ENCODE measurements at regions not wholly inside any gene's neighbourhood (a gene's known extent, or its start where the extent isn't known, plus 50 kb on each side); places are given as distances from the start of the nearest gene placed in this dataset.
"Not testable (repeated sequence)": the region's sequence is repeated elsewhere in the genome, so short reads cannot be mapped to it uniquely, and the experiment has no call there.

DNA sequence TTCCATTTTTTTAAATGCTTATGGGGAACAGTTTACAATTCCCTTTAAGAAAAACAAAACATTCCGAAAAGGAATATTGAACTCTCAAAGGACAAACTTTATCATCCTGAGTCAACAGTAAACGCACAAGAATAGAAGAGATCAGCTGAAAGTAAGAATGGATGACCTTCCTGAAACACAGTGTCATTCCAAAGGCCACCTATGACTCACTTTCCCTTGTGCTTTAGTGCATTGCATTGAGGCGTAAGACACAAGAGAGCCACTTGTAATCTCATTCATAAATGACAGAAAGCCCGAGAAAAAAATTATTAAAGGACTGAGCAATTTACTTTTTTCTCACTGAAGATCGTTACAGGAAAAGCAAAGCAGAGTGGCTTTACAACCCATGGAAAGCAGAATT, 1062.4 kb upstream of the DIAPH2 start:
- DNase-seq = no peak

DNA sequence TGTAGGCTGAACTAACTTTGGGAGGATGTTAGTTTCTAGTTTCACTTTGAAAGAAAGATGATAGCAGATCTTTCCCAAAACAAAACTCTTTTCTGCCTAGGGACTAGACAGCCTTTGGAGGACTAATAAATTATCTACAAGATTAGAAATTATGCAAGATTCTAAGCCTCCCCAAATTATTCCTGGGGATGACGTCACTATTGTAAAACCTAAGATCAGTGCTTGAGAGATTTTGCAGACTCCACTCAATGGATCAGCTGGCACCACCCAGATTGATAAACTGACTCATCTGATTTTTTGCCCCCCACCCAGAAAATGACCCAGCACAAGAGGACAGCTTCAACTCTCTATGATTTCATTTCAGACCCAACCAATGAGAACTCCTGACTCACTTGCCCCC, 1057.9 kb upstream of the DIAPH2 start:
- no peak for DNase-seq

DNA sequence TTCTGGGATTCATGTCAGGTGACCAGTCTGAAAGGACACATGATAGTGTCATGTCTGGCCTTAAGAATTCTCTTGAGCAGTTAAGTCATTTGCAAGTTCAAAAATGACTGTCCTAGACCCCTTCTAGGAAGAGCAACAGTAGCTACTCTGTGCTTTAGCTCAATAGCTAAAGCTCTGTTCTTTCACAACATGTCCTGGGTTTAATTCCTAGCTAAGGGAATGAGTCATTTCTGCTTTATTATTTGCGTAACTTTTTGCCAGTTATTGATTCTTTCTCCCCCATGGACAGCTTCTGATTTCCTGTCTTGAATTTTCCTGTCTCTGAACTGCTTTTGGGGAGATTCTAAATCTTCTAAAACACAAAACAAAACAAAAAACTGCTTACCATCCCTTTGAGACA, 1055.8 kb upstream of the DIAPH2 start:
- DNase-seq = no peak

DNA sequence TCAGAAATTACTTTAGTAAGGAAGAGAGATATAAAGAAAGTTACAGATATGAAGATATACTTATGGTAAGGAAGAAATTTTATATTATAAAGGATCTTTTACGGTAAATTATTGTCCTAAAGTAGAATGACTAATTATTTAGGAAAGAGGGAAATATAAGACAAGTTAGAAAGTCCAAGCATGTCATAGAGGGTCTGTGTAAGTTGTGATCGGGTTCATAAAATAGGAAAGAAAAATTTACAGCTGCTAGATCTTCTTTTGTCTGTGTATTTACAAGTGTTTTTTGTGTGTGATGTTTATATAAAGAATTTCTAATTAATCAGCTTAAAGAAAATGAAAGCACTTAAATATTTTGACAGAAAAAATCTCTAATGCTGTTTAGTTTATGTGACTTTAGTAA, 1054.9 kb upstream of the DIAPH2 start:
- no peak for DNase-seq

DNA sequence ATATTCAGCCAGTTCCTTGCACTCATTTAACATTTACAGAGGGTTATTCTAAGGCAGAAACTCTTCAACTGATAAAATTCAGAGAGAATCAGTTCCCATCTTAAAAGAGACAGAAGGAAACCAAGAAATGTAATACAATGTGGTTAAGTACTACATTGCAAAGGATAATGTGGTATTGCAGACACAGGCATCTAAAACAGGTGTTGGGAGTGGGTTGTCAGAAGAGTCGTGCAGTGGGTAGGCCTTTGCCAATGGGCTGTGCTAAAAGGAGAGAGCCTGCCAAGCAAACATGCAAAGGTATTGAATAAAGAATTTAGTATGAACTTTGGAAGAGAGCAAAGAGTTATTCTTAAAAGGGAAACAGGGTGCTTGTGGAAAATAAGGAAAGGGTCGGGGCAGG, 1044.4 kb upstream of the DIAPH2 start:
- DNase-seq = no peak

DNA sequence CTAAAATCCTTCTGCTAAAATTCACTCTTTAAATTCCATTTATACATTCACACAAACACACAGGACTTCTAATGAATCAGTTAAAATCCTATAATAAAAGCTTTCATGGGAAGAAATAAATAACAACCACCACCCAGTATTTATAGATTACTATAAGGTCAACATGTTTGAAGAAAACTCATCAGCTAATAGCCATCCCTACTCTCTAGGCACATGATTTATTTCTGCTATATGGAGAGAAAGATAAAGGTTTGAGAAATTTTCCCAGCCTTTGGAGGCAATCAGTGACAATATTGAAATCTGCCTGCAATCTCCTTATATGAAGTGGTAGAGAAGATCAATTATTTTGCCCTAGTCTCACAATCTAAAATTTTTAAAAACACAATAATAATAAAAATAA, 1038.9 kb upstream of the DIAPH2 start:
- no peak for DNase-seq

DNA sequence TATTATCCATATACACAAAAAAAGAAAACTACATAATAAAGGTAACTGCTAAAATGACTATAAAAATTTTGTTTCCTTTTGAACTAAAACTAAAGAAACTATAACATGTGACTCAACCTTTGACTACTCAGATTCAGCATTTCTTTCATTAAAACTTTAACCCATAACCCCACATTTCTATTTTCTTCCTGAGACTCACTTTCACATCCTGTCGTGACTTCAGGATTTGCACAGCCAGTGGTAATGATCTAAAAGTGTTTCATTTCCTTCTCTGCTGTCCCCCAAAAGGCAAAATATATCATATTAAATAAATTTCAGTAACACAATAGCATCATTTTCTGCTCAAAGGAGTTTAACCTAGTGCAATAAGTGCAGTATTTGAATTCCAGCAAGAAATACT, 1022.4 kb upstream of the DIAPH2 start:
- DNase-seq = no peak

DNA sequence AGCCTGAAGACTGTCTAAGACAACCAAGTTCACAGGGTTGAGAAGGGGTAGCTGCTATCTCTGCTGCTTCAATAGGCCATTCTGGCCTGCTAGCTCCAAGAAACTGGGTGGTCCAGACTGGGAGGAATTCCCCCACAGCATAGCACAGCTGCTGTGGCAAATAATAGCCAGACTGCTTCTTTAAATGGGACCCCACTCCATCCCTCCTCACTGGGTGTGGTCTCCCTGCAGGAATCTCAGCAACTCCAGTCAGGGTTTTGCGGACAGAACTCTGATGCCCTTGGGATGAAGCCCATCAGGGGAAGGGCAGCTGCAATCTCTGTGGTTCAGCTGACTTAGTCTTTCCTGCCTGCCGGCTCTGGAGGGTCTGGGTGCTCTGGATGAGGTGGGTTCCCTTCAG, 1018.6 kb upstream of the DIAPH2 start:
- DNase-seq = no peak

DNA sequence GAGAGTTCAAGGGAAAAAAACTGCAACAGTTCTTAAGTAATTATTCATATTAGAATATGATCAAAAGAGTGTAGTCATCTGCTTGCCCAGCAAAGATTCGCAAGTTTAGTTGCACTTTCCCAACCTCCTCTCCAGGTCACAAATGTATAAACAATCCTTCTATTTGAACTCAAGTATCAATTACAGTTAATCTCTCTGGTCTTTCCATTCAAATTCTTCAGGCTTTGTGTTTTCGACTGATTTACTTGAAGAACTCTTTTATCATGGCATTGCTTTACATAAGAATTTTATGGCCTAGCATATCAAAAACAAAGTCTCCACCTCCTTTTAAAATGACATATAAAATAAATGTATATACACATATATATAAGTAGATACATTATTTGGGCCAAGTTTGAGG, 1009.6 kb upstream of the DIAPH2 start:
- DNase-seq = no peak

DNA sequence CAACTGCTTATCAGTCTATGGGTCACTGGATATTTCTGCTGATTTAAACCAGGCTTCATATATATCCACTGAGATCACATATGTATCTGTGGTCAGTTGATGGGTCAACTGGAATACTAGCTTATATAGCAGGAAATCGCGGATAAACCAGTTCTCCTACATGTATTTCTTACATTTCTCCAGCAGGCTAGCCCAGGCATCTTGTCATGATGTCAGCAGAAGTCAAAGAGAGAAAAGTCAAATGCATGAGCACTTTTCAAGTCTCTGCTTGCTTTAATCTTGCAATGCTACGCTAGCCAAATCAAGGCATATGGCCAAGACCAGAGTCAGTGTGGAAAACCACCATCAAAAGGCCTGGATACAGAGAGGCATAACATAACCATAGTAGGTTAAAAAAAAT, 1008.8 kb upstream of the DIAPH2 start:
- no peak for DNase-seq

DNA sequence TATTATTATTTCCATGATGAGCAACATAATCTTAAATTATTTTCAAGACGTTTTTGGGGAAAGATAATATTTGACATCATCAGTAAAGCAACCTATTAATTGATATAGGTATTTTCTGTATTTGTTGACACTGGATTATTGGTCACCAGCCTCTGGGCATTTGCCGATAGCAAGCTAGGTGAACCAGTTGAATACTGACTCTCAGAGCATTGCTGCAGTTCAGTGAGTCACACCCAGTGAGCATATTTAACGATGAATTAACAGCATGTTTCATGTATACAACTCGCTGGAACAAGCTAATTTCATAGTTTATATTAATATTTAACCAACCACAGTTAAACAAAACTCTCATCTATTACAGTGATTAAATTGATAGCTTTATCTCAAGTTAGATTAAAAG, 1006.0 kb upstream of the DIAPH2 start:
- DNase-seq = no peak

DNA sequence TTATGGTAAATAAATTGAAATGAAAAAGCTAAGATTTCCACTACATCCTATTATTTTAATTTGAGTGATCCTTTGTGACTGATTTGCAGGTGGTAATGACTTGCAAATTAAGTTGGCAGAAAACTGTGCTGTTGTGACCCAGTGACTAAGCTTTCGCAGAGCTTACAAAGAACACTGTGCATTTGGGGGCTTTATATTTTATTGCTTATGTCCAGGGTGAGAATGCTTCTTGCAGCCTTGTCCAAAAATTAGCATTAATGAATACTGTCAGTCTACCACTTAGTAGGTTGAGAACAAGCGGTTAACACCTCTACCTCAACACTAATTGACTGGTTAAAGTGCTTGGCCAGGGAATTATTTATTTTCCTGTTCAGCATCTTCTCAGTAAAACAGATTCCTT, 991.3 kb upstream of the DIAPH2 start:
- DNase-seq = no peak

DNA sequence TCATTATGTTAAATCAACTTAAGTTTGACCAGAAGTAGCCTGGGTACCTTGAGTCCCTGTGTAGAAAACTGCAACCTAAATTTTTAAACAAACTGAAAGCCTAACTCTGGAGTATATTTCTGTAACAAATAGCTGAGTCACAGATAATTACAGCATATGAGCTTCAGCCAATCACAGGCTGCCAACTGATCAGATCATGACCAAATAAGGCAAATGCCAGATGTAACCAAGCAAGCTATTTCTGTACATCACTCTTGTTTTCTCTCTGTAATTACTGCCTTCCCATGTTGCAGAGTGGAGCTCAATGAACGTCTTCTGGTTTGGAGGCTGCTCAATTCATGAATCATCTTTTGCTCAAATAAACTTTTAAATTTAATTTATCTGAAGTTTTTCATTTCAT, 980.9 kb upstream of the DIAPH2 start:
- no peak for DNase-seq

DNA sequence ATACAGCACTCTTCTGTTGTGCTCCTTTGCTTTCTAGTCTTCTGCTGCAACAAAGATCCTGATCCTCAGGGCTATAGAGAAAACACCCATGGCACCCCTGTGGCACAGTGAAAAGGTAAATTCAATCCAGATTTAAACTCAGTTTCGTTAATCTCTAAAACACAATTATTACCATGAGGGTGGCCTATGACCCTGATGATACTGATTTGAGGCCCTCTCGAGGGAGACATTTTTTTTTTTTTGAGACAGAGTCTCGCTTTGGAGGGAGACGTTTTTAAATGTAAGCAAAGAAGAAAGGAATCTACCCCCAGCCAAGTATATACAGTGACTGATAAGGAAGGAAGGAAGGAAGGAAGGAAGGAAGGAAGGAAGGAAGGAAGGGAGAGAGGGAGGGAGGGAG, 967.8 kb upstream of the DIAPH2 start:
- no peak for DNase-seq

DNA sequence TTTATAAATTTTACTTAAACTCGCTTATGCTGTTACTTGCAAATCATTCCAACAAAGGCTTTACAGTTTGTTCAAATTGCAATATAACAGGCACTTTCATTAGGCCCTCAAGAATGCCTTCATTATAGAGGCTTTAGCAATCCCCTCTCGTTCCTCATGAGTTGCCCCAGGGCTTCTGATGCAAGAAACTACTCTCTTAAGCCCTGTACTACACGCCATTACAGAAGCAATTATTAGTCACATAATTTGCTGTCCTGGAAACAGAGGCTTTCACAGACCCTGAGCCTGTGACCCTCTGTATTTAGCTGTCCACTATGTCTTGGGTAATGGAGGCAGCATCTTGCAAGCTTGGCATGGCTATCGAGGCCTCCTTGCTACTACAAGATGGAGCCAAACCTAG, 965.9 kb upstream of the DIAPH2 start:
- no peak for DNase-seq

DNA sequence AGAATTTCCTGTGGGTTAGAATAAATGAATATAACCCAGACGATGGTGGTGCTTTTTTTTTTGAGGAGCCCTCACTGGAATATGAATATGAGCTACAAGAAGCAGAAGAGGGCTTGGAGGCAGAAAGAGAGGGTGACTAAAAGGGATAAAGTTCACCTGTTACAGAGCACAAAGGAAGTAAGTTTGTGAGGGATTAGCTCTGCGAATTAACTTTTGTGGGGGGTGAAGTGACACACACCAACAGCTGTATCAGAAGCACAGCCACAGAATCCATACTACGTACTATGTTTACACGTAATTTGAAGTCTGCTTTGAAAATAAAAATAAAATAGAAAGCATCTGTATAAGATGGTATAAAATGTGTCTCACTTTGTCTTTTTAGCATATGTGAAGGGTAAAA, 963.6 kb upstream of the DIAPH2 start:
- no peak for DNase-seq

DNA sequence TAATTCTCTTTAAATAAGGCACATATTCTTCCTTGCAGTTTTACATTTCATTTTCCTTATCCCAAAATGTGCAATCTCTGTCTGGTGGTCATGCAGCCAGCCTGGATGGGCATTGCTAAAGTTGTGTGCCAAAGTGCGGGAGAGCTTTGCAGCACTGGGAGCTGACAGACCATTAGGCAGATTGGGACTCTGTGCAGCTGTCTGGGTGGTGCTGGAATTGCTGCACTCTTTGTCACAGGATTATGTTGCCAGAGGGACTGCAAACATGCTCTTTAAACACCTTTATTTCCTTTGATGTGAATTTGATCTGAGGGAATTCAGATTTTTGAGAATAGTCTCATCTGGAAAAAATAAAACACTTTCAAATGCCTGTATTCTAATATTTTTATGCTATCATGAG, 956.2 kb upstream of the DIAPH2 start:
- no peak for DNase-seq

DNA sequence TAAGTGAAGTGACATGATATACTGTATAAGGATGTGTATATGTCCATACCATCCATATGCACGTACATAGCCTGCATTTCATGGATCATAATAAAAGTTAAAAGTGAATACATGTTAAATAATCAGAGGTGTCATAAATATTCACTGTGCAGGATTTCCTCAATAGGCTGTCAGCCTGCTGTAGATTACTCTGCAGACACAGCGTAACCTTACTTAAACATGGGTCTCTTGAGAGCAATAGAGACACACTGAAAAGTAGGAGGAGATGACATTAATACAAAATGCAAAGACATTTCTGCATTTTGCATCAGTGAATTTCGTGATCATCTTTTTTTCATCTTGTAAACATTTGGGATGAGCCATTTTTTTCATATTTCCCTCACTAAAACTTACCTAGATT, 955.2 kb upstream of the DIAPH2 start:
- no peak for DNase-seq

DNA sequence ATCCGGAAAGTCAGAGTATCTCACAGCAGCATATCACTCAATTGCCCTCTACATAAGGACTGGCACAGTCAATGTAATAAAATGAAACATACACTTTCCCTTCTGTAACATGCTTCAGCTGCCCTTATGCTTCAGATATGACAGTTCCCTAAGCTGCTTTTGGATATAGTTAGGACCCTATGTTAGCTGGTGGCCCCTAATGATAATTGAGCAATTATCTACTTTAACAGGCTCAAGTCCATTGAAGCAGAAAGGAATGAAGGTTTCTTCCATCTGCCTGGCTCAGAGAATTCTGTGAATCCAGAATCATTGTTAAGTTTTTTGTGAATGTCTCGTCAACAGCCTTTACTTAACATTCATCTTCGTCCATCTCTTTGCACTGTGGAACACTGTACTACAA, 951.2 kb upstream of the DIAPH2 start:
- DNase-seq = no peak

DNA sequence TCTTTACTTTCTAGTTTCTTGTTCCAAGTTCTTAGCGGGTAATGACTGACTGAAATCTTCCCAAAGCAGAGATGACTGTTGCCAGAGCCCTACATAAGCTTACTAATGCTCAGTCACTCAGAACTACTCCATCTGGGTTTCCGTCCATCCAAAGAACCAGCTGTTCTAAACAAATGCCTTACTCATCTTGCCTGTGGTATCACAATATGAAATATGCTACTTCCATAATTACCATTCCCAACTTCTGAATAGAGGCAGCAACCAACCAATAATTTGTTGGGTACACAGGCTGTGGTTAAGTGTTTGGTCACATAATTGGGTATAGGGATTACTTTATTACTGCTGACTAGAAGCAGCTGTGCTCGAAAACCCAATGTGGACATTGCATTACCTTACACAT, 930.2 kb upstream of the DIAPH2 start:
- DNase-seq = no peak

DNA sequence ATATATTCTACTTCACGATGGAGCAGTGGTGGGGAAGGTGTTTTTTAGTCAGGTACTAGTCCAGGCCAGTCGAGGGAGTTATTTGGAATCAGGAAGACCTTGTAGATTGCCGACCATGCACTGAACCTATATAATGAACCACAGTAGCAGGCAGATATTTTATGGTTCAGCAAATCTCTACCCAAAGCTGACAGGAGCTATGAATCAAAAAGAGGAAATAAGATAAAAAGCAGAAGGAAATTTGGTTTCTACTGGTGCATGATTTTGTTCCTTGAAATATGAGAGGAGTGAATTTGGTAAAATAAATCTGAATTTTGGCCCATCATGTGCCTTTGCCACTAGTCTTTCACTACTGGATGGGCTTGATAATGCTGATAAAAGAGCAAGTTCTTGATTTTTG, 924.3 kb upstream of the DIAPH2 start:
- DNase-seq = no peak

DNA sequence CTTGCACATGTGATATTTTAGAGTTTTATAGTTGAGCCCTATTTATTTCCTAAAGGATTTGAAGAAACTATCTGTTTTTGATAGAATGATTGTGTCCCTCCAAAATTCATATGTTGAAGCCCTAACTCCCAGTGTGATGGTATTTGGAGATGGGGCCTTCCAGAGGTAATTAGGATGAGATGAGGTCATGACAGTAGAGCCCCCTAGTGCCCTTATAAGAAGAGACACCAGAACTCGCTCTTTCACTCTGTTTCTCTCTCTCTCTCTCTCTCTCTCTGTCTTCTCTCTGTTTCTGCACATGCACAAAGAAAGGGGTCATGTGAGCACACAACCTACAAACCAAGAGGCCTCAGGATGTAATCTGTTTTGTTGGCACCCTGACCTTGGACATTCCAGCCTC, 921.9 kb upstream of the DIAPH2 start:
- no peak for DNase-seq

DNA sequence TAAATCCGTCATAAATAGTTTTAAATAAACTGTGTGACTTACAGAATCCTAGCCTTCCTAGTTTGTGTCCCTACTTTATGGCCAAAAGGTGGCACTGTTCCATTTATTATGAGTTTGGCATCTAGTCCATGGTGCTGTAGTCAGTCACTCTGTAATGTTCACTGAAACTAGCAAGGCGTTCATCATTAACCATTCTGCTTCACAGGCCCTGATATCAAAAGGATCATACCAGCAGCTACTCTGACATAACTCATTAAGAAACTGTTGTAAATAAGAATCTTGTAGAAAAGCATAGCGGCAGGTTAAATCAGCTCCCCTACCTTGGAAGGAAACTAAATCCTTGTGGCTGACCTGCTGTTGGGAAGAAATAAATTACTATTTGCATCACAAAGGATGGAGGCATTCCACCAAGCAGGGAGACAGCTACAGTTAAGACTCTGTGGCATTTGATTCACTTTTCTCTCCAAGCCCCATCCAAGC, 919.6 kb upstream of the DIAPH2 start:
- peak; percentile 21 for DNase-seq

DNA sequence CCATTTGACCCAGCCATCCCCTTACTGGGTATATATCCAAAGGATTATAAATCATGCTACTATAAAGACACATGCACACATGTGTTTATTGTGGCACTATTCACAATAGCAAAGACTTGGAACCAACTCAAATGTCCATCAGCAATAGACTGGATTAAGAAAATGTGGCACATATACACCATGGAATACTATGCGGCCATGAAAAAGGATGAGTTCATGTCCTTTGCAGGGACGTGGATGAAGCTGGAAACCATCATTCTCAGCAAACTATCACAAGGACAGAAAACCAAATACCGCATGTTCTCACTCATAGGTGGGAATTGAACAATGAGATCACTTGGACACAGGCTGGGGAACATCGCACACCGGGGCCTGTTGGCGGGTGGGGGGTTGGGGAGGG, 913.4 kb upstream of the DIAPH2 start:
- not testable (repeated sequence) for DNase-seq

DNA sequence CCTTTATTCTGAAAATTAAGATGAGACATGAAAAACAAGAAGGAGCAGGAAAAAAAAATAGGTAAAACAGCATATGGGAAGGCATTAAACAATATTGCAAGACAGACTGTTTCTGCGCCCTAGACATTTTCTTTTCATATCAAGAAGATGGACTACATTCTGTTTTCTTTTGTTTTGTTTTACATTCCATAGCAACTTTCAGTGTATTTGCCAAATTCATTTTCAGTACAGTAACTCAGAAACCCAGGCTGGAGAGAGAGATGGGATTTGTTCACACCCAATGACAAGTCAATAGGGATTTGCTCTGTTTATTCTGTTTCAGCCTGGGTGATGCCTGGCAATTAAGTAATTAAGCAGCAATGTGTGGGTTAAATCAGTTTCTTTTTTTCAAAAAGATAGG, 892.8 kb upstream of the DIAPH2 start:
- no peak for DNase-seq

DNA sequence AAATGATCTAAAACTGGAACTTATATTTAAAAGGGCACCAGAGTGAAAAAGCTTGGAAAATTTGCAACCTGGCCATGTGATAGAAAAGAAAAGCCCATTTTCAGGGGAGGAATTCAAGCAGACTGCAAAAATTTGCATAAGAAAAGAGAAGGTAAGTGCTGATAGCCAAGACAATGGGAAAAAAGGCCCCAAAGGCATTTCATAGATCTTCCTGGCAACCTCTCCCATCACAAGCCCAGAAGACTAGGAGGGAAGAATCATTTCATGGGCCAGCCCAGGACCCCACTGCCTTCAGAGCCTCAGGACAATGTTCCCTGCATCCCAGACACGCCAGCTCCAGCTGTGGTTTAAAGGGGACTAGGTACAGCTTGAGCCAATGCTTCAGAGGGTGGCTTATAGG, 887.3 kb upstream of the DIAPH2 start:
- no peak for DNase-seq

Measured in hematopoietic multipotent progenitor cell treated with erythropoietin and hydrocortisone succinate and interleukin-3 and kit ligand, for 8 days (in vitro differentiated cells).